Hematopoietic multipotent progenitor cell (in vitro differentiated cells): ENCODE measurements at regions not wholly inside any gene's neighbourhood (a gene's known extent, or its start where the extent isn't known, plus 50 kb on each side); places are given as distances from the start of the nearest gene placed in this dataset.

ENCODE experiments used
- DNase-seq, 3 donors: peaks; one replicate each; pipeline ENCODE4 v3.0.0-alpha.2; 2011 to 2015; ENCODE audit warnings: low read depth in 2 of 3, low spot score in 2 of 3

DNA sequence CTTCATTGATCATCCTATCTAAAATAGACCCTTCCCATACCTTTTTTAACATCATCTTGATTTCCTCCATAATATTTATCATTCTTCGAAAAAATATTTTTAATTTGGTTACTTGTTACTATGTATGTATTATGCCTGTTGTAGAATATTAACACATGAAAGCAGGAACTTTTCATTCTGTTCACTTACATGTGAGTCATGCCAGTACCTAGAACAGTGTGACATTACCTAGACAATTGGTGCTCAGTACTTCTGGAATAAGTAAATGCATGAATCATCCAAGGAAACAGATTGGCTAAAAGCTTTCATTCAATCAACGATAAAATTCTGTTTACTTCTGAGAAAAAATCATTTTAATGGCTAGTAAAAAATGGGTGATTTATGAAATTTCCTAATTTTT is 76.4 kb downstream of the CXXC4 start:
- DNase-seq = no peak

- no peak for DNase-seq
Measured at GRCh38 chr4:104417357-104417882, 77.3 kb downstream of the CXXC4 start.

DNA sequence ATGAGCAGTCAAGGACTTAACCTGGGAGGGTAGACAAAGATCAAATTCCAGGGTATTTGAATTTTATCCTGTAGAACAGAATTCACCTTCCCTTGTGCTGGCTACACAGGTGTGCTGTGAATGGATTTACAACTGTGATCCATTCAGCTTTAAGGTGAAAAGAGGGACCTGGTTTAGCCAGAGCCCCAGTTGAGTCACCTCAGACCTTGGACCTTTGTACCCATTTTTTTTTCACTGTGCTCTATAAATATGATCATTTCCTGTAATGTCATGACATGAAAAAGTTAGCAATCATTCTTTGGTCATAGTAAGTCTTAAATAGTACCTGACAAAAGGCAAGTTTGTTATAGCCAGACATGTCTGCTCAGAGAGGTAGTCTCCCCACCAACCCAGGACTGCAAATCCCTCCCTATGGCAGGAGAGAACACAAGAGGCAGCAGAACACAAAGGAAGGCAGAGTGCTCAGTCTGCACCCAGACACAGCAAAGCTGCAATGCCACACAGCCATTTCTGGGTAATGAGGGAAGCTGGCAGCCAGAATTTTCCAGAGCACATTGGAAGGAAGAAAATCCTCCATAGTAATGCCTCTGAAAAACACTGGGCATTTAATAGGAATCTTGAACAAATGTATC is 77.9 kb downstream of the CXXC4 start:
- no peak for DNase-seq

DNA sequence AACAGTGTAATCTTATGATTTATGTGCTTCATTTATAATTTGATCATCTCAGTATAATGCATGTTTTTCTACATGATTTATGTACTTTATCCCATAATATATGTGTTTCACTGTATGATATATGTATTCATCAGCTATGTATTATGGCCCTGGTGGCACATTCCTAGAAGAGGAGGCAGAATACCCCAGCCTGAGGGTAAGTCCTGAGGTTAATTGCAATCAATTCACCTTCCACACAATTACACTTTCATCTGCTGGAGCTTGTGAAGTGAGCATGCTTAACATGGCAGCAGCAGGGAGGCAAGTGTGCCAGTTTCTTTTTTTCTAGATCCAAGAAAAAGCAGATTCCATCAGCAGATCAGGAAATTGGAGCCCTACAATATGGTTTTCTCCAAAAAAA is 81.2 kb downstream of the CXXC4 start:
- DNase-seq = no peak

DNA sequence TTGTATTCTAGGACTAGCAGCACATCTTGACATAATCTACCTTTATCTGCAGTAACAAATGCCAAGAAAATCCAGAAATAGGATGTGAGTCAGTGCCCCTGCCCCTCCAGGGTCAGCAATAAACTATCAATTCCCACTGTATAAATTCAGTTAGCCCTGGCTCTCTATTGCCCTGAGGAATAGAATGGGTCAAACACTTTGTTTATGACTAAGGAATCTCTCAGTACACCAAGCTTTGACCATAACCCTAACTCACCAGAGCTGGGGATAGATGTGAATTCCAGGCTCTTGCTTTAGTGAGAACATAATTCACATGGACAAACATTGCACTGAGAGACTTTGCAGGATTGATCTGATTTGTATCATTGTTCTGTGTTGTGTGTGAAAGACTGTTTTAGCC is 82.3 kb downstream of the CXXC4 start:
- DNase-seq = no peak

DNA sequence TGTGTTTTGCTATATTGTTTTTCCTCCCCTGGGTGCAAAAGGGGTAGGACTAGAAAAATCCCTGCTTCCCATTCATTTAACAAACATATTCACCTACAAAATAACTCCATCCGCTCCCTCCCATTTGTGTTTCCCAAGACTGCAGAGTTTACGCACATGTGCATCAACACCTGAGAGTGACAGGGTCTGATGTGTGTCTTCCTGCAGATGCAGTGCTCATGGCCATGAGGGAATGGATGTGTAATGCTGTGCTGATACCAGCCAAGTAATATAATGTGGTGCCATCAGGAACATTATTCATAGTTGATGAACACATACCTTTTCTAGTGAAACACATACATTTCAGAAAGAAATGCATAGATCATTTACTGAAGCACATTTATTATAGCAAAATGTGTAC is 83.2 kb downstream of the CXXC4 start:
- DNase-seq = no peak

GRCh38 chr4:104408878-104409277 is 85.8 kb downstream of the CXXC4 start:
- no peak for DNase-seq

GRCh38 chr4:104404361-104404760 is 90.3 kb downstream of the CXXC4 start:
- DNase-seq = no peak

DNA sequence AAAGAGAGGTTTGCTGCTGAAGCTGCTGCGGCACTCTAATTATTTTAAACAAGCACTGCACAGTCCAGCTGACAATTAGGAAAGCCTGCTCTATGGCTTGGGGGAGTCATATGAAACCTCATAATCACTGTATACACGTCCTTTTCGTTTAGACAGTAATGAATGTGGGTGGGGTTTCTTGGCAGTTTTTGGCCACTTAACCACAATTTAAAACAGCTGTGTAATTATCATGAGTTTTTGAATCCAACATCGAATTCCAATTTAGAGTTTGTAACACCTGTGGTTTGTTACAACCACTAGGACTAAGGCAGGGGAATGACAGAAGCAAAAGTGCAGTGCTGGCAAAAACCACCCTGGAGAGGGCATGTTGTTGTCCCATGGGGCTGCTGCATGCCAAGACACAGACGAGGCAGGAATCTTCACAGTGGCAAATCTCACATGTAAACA is 99.5 kb downstream of the CXXC4 start:
- no peak for DNase-seq

- DNase-seq = no peak
Measured at GRCh38 chr4:104394406-104395167, 100.1 kb downstream of the CXXC4 start.

DNA sequence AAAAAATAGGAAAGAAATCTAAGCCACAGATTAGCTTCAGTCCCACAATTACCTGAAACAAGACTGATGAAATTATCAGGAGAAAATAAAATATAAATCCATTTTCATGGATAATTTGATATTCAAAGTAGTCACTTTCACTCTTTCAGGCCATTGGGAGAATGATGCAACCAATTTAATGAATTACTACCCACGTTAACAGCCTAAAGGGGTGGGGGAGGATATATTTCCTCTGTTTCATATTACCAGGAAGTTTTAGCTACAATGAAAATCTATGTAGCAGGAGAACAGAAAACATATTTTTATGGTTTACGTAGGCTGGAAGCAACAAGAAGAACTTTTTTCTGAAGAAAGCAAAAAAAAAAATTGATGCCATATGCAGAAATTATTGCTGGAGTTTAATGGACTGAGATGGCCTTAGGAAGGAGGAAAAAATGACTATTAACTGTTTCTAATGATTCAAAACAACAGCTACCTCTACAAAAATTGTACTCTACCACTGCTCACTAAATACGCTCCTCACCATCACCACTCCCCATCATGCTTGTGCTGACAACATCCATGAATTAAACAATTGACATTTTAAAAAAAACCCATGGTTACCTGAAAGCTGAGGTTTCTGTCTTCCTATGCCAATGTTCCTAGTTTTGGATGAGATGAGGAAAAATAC is 100.9 kb downstream of the CXXC4 start:
- DNase-seq = no peak

GRCh38 chr4:104385713-104386112 is 109.0 kb downstream of the CXXC4 start:
- no peak for DNase-seq

- no peak for DNase-seq
Measured at GRCh38 chr4:104382961-104383360, 111.7 kb downstream of the CXXC4 start.

GRCh38 chr4:104381729-104382128 is 113.0 kb downstream of the CXXC4 start:
- DNase-seq = no peak

- no peak for DNase-seq
Measured at GRCh38 chr4:104365618-104366017, 129.1 kb downstream of the CXXC4 start.

DNA sequence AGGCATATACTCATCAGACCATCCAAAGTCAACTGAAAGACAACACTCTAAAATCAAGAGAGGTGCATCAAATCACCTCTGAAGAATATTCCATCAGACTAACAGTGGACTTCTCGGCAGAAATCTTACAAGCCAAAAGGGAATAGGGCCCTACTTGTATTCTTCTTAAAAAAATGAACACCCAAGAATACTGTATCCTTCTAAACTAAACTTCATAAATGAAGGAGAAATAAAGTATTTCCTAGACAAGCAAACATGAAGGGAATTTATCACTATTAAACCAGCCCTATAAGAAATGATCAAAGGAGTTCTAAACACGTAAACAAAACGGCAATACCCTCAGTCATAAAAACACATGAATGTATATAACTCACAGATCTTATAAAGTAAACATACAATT is 141.2 kb downstream of the CXXC4 start:
- DNase-seq = no peak

- DNase-seq = no peak
Measured at GRCh38 chr4:104352211-104352610, 142.5 kb downstream of the CXXC4 start.

DNA sequence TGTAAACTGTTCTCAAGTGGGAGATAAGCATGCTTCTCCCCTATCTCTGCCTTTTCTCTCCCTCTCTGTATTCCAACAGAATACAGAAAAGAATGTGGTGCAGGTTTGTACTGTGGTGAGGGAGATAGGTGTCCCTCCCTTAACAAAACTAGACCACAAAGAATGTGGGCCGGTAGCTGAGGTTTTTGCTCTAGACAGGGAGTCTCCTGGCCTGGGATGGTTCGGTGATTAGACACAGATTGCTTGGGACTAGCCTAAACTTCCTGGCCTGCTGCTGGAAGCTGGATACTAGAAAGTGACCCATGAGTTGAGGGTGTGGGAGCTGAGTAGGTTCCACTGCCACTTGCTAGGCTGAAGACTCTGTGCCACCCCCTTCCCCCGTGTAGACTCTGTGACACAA is 143.0 kb downstream of the CXXC4 start:
- no peak for DNase-seq

DNA sequence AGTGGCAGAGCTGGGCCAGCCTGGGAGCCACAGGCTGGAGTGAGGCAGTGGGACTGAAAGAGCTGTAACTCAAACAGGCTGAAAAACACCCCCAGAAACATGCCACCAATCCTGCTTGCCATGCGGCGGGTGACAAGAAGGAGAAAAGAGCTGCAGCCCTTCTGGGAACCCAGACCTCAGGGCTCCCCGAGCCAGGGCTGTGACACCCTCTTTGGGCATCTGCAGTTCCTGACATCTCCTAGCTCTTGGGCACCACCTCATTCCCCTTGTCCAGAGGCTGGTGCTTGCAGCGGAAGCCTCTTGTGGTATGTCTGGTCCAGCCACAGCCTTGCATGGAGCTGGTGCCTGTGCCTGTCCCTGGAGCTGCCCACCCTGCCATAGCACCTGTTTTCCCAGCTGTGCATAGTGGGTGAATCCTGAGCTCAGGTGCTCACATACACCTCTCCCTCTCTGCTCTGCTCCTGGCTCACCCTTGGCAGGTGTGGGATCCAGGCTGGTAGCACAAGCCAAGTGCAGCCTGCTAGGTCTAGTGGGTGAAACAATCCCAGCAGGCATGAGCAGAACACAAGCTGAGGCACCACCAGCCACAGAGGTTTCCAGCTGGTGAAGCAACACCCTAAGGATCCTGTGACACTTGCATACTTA is 149.0 kb downstream of the CXXC4 start:
- DNase-seq = no peak

GRCh38 chr4:104344342-104344980 is 150.2 kb downstream of the CXXC4 start:
- no peak for DNase-seq

DNA sequence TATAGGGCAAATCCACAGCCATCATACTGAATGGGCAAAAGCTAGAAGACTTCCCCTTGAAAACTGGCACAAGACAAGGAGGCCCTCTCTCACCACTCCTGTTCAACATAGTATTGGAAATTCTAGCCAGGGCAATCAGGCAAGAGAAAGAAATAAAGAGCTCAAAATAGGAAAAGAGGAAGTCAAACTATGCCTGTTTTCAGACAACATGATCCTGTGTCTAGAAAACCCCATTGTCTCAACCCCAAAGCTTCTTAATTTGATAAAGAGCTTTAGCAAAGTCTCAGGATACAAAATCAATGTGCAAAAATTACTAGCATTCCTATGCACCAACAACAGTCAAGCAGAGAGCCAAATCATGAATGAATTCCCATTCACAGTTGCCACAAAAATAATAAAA is 160.3 kb downstream of the CXXC4 start:
- DNase-seq = no peak
